Panc1 (cell line): ENCODE measurements at regions not wholly inside any gene's neighbourhood (a gene's known extent, or its start where the extent isn't known, plus 50 kb on each side); places are given as distances from the start of the nearest gene placed in this dataset.

ENCODE experiments used
- POLR2AphosphoS5 ChIP-seq: IDR thresholded peaks from 2 replicates; pipeline ENCODE4 v1.6.1; 2012; ENCODE audit warnings: mild to moderate bottlenecking, low read depth, low read length, moderate library complexity
- REST ChIP-seq, 2 experiments: IDR thresholded peaks; 2 replicates each; pipeline ENCODE4 v1.6.1; 2011 to 2012; ENCODE audit warnings: low read depth in 2 of 2, control low read depth in 1 of 2, low read length in 1 of 2, mild to moderate bottlenecking in 1 of 2, moderate library complexity in 1 of 2; ENCODE audit not compliant: insufficient read depth in 1 of 2

GRCh38 chr11:98600786-98601773 lies 419.7 kb upstream of the CNTN5 start:
- no peak for TF ChIP-seq REST (IDR thresholded peaks at IDR 0.05; ENCODE audit: insufficient read depth in 1 of 2, low read depth in 2 of 2, low read length in 1 of 2)
- TF ChIP-seq POLR2AphosphoS5: no peak
